ENCODE measurements at regions not wholly inside any gene's neighbourhood (a gene's known extent, or its start where the extent isn't known, plus 50 kb on each side); places are given as distances from the start of the nearest gene placed in this dataset.
A peak's percentile ranks its signal among the peaks of the same experiment; 100 is the strongest.
"Not testable (repeated sequence)": the region's sequence is repeated elsewhere in the genome, so short reads cannot be mapped to it uniquely, and the experiment has no call there.

DNA sequence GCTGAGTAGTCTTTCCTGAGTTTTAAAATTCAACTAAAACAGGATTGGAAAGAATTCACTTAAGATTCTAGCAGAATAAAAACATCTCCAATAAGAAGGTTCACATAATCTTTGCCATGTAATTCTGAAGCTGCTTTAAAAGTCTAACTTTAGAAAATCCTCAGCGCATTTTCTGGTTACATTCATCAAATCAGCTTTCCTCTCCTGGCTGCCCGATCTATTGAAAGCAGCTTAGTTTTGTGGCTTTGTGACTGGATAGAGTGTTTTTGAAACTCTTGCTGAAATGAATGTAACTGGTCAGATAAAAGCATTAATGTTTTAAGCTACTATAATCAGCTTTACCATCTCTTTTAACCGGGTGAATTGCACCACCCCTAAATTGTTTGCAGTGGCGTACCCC, 66.8 kb downstream of the DOP1B start:
- no peak overlapping the region for H3K4me3 Mint-ChIP-seq (ENCODE audit: low read depth)

DNA sequence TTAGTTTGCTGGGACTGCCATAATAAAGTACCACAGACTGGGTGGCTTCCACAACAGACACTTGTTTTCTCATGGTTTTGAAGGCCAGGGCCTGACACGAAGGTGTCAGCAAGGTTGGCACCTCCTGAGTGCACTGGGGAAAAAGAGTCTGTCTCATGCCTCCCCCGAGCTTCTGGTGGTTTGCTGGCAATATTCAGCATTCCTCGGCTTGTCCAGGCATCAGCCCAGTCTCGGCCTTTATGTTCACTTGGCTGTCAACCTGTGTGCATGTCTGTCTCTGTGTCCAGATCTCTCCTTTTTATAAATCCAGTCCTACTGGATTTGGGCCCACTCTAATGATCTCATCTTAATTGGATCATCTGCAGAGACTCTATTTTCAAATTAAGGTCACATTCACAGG, 72.6 kb downstream of the DOP1B start:
- Mint-ChIP-seq H3K9me3 (ENCODE audit: low read depth) (no peaks in the 10 kb centered on the region), H3K4me1 (ENCODE audit: low read depth) (no peaks in the 10 kb centered on the region), H3K4me3 (ENCODE audit: low read depth) (no peak overlapping the region), H3K36me3 (ENCODE audit: insufficient read depth) (peaks cover 26% of the 10 kb centered on the region), H3K27ac (no peak overlapping the region), H3K27me3 (no peaks in the 10 kb centered on the region)
- TF ChIP-seq, protein P1, sequence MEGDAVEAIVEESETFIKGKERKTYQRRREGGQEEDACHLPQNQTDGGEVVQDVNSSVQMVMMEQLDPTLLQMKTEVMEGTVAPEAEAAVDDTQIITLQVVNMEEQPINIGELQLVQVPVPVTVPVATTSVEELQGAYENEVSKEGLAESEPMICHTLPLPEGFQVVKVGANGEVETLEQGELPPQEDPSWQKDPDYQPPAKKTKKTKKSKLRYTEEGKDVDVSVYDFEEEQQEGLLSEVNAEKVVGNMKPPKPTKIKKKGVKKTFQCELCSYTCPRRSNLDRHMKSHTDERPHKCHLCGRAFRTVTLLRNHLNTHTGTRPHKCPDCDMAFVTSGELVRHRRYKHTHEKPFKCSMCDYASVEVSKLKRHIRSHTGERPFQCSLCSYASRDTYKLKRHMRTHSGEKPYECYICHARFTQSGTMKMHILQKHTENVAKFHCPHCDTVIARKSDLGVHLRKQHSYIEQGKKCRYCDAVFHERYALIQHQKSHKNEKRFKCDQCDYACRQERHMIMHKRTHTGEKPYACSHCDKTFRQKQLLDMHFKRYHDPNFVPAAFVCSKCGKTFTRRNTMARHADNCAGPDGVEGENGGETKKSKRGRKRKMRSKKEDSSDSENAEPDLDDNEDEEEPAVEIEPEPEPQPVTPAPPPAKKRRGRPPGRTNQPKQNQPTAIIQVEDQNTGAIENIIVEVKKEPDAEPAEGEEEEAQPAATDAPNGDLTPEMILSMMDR (IDR thresholded peaks at IDR 0.05; ENCODE audit: unreplicated experiment) = no peak
- DNase-seq (ENCODE audit: low spot score, unreplicated experiment) = no peak

More for the DNA sequence above, 66.8 kb downstream of the DOP1B start:
- H3K9me3 Mint-ChIP-seq (ENCODE audit: low read depth) = no peaks in the 10 kb centered on the region
- H3K27ac Mint-ChIP-seq = no peak overlapping the region
- no peak for DNase-seq (ENCODE audit: low spot score, unreplicated experiment)
- TF ChIP-seq, protein P1 (IDR thresholded peaks at IDR 0.05; ENCODE audit: unreplicated experiment) = no peak
- H3K4me1 Mint-ChIP-seq (ENCODE audit: low read depth) = peaks cover 11% of the 10 kb centered on the region
- H3K27me3 Mint-ChIP-seq = no peaks in the 10 kb centered on the region
- H3K36me3 Mint-ChIP-seq (ENCODE audit: insufficient read depth) = peaks cover 24% of the 10 kb centered on the region

DNA sequence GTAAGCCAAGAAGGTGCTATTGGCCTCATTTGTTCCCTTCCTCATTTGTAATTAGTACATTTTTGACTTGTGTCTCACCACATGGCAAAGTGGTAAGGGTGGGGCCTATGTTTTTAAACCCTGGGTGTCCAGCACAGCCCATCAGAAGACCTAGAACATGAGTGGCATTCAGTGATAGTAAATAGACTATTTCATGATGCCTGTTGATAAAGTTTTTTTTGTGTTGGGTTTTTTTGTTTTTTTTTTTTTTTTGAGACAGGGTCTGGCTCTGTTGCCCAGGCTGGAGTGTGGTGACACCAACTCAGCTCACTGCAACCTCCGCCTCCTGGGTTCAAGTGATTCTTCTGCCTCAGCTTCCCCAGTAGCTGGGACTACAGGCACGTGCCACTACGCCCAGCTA, 74.8 kb downstream of the DOP1B start:
- H3K4me1 Mint-ChIP-seq (ENCODE audit: low read depth); H3K27ac Mint-ChIP-seq; H3K4me3 Mint-ChIP-seq (ENCODE audit: low read depth); H3K27me3 Mint-ChIP-seq; H3K9me3 Mint-ChIP-seq (ENCODE audit: low read depth); DNase-seq (ENCODE audit: low spot score, unreplicated experiment): not testable (repeated sequence)
- H3K36me3 Mint-ChIP-seq (ENCODE audit: insufficient read depth) = peaks cover 20% of the 10 kb centered on the region

DNA sequence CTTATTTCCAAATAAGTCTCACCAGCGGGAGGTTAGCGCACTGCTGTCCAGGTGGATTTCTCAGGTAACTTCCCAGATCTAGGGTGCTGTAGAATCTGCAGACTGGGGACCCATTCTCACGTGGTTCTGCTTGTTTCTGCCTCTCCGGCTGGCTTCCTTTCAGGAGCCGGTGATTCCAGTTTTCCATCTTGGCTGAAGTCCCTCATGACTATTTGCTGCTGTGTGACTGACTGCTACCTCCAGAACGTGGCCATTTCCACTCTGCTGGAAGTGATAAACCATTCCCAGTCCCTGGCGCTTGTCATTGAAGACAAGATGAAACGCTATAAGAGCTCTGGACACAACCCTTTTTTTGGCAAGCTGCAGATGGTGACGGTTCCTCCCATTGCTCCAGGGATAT, 76.0 kb downstream of the DOP1B start:
- H3K36me3 Mint-ChIP-seq (ENCODE audit: insufficient read depth) = peaks cover 23% of the 10 kb centered on the region
- H3K27ac Mint-ChIP-seq = peak overlapping the region; percentile 73
- H3K4me3 Mint-ChIP-seq (ENCODE audit: low read depth) = no peak overlapping the region
- H3K27me3 Mint-ChIP-seq = no peaks in the 10 kb centered on the region
- peaks cover 10% of the 10 kb centered on the region for H3K4me1 Mint-ChIP-seq (ENCODE audit: low read depth)
- TF ChIP-seq, protein P1 (IDR thresholded peaks at IDR 0.05; ENCODE audit: unreplicated experiment) = no peak
- no peaks in the 10 kb centered on the region for H3K9me3 Mint-ChIP-seq (ENCODE audit: low read depth)
- no peak for DNase-seq (ENCODE audit: low spot score, unreplicated experiment)

DNA sequence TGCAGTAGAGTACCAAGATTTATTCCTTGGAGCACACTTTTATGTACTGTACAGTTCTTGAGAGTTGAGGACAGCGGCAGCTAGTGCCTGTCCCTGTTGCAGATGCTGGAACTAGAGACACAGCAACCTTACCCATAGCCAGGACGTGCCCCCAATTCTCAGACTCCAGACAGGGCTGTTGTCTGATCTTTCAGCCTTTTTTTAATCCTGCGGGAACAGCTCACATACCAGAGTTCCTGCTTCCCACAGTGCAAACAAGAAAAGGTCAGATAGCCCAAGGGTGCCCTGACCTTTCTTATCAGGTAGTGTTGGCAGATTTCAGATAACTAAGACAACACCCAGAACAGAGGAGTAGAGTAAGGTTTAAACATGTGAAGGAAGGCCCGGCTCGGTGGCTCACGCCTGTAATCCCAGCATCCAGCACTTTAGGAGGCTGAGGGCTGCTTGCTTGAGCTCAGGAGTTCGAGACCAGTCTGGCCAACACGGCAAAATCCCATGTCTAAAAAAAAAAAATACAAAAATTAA, 78.5 kb downstream of the DOP1B start:
- H3K4me3 Mint-ChIP-seq (ENCODE audit: low read depth) = no peak overlapping the region
- H3K4me1 Mint-ChIP-seq (ENCODE audit: low read depth) = peaks cover 10% of the 10 kb centered on the region
- no peaks in the 10 kb centered on the region for H3K27me3 Mint-ChIP-seq
- no peak for DNase-seq (ENCODE audit: low spot score, unreplicated experiment)
- H3K27ac Mint-ChIP-seq = peak overlapping the region; percentile 89
- no peaks in the 10 kb centered on the region for H3K9me3 Mint-ChIP-seq (ENCODE audit: low read depth)
- TF ChIP-seq, protein P1 (IDR thresholded peaks at IDR 0.05; ENCODE audit: unreplicated experiment) = no peak
- H3K36me3 Mint-ChIP-seq (ENCODE audit: insufficient read depth) = peaks cover 24% of the 10 kb centered on the region

DNA sequence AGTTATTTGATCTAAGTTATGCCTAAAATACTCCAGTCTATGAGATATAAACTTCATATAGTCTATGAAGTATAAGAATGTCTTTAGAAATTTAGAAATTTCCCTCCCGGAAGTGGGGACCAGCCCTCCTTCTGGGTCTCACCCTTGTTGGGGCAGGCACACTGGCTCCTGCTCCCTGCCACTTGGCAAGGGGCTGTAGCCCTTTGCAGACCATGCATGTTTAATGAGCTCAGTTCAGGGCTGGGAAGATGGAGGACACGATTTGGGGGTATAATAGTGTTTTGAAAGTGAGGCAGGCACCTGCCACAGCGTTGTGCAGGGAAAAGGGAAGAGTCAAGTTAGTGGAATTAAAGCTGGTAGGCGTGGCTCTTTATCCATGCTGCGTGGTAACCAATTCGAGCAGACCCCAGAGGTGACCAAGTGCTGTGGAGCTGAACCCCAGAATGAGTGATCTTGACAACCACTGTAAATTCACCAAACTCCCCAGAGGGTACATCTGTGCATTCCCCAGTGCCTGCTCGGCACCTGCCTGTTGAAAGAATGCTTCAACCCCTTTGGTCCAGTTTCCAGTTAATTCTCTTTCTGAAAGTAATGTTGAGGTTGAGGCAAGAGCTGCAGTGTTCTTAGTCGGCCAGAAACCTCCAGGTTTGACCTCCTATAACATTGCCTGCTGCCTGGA, 79.6 kb downstream of the DOP1B start:
- Mint-ChIP-seq H3K36me3 (ENCODE audit: insufficient read depth) (peaks cover 23% of the 10 kb centered on the region), H3K4me3 (ENCODE audit: low read depth) (no peak overlapping the region), H3K9me3 (ENCODE audit: low read depth) (no peaks in the 10 kb centered on the region), H3K4me1 (ENCODE audit: low read depth) (peaks cover 10% of the 10 kb centered on the region), H3K27me3 (no peaks in the 10 kb centered on the region), H3K27ac (no peak overlapping the region)
- DNase-seq (ENCODE audit: low spot score, unreplicated experiment) = no peak
- TF ChIP-seq, protein P1 (IDR thresholded peaks at IDR 0.05; ENCODE audit: unreplicated experiment) = no peak
